ENCODE measurements at regions not wholly inside any gene's neighbourhood (a gene's known extent, or its start where the extent isn't known, plus 50 kb on each side); places are given as distances from the start of the nearest gene placed in this dataset.

DNA sequence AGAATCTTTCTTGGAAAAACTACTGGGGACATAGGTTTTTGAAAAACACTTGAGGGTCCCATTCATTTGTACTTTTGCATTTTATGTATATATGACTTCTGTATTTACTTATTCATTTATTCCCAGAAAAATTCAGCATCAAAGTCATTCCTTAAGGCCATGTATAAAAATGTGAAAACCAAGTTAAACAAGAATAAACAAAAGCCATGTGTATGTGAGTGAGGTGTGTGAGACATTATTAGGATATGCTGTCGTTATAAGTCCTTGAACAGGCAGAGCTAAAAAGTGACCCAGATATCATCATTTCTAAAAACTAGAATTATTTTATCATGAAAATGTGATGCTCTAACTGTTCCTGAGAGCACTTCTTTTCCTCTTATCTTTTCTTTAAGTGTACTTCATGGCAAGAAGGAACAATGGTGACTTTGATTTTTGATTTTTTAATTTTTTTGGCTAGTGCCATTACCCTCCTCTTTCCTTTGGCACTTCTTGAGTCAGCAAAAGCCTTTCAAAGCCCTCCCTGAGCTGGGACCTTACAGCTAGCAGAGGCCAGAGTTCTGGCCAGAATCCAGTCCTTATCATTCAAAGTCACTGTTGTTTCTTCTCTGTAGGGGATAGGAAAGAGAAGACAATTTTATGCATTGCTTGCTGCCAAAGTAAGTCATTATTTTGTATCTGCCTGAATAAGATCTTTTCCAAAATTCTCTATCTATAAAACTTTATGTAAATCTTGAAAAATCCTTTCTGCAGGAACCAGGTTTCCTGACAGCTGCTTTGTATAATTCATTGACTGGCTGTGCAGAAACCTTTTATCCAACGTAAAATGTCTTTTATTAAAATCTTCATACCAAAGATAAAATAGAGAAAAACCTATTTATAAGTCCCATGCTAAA, 419.7 kb upstream of the PRICKLE1 start:
- intact Hi-C loops (cut with micrococcal nuclease) = no loop called here
- no peak overlapping the region for H3K9ac ChIP-seq (ENCODE audit: insufficient read depth, low read length, poor library complexity, severe bottlenecking)
- no peak for DNase-seq
- H3K27me3 ChIP-seq (ENCODE audit: control insufficient read depth in 2 of 2, insufficient read depth in 2 of 2, low read length in 2 of 2) = no peaks in the 10 kb centered on the region
- H2AFZ ChIP-seq (ENCODE audit: insufficient read depth, low read depth, low read length, poor library complexity, severe bottlenecking) = no peak overlapping the region
- no peak overlapping the region for H3K27ac ChIP-seq (ENCODE audit: low read depth in 1 of 2, low read length in 2 of 2)
- peak overlapping the region in 1 of 7 donors; percentile 40 for H3K27ac Mint-ChIP-seq
- peaks cover 0 to 3% (median 1%) of the 10 kb centered on the region in 7 donors for H3K9me3 Mint-ChIP-seq
- no peak overlapping the region for H3K4me3 ChIP-seq (replicated peaks in 1 of 3; ENCODE audit: low read depth in 2 of 3, low read length in 3 of 3)
- H3K4me1 Mint-ChIP-seq = no peaks in the 10 kb centered on the region
- no CpG with 5 or more reads among the region's 2 CpGs for WGBS (ENCODE audit: insufficient coverage)
- no peaks in the 10 kb centered on the region for H3K36me3 ChIP-seq (replicated peaks in 1 of 2; ENCODE audit: control insufficient read depth in 1 of 2, insufficient read depth in 2 of 2, low read length in 2 of 2)
- H3K27me3 Mint-ChIP-seq (ENCODE audit: low read depth in 3 of 3) = peaks cover 0 to 2% (median 0%) of the 10 kb centered on the region in 3 donors
- no peaks in the 10 kb centered on the region for H3K79me2 ChIP-seq (ENCODE audit: insufficient read depth, low read length)
- no peaks in the 10 kb centered on the region for H3K4me1 ChIP-seq (ENCODE audit: control insufficient read depth in 1 of 2, insufficient read depth in 2 of 2, low read length in 2 of 2)
- no peaks in the 10 kb centered on the region for H3K36me3 Mint-ChIP-seq
- no peaks in the 10 kb centered on the region for H4K20me1 ChIP-seq (ENCODE audit: insufficient read depth, low read length)
- no peak overlapping the region for H3K4me3 Mint-ChIP-seq
- no peaks in the 10 kb centered on the region for H3K9me3 ChIP-seq (replicated peaks in 1 of 2; ENCODE audit: control insufficient read depth in 1 of 2, insufficient read depth in 1 of 2, low read length in 2 of 2)
- no peak overlapping the region for H3K4me2 ChIP-seq (replicated peaks; ENCODE audit: extremely low read depth, low read length, poor library complexity, severe bottlenecking)
- TF ChIP-seq, protein P1, sequence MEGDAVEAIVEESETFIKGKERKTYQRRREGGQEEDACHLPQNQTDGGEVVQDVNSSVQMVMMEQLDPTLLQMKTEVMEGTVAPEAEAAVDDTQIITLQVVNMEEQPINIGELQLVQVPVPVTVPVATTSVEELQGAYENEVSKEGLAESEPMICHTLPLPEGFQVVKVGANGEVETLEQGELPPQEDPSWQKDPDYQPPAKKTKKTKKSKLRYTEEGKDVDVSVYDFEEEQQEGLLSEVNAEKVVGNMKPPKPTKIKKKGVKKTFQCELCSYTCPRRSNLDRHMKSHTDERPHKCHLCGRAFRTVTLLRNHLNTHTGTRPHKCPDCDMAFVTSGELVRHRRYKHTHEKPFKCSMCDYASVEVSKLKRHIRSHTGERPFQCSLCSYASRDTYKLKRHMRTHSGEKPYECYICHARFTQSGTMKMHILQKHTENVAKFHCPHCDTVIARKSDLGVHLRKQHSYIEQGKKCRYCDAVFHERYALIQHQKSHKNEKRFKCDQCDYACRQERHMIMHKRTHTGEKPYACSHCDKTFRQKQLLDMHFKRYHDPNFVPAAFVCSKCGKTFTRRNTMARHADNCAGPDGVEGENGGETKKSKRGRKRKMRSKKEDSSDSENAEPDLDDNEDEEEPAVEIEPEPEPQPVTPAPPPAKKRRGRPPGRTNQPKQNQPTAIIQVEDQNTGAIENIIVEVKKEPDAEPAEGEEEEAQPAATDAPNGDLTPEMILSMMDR (IDR thresholded peaks at IDR 0.05) = no peak

DNA sequence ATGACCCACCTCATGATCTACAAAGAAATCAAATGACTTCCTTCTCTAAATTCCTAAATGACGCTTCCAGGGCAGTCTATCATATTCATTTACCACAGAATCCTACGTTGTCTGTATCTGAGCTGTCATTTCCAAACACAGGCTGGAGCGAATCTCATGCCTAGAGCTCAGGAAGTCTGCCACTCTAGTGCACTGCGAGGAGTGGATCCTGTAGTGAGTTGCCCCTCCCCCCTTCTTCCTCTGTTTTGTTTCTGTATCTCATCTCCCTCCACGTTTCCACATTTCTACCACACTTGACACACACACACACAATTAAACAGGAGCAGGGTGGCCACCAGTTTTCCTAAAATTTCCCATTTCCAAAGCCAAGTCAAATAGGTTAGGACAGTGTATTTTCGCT, 415.4 kb upstream of the PRICKLE1 start:
- Histone ChIP-seq H3K79me2 (ENCODE audit: insufficient read depth, low read length) (no peaks in the 10 kb centered on the region), H4K20me1 (ENCODE audit: insufficient read depth, low read length) (no peaks in the 10 kb centered on the region), H3K4me1 (ENCODE audit: control insufficient read depth in 1 of 2, insufficient read depth in 2 of 2, low read length in 2 of 2) (no peaks in the 10 kb centered on the region), H3K27me3 (ENCODE audit: control insufficient read depth in 2 of 2, insufficient read depth in 2 of 2, low read length in 2 of 2) (no peaks in the 10 kb centered on the region), H3K9ac (ENCODE audit: insufficient read depth, low read length, poor library complexity, severe bottlenecking) (no peak overlapping the region), H3K27ac (ENCODE audit: low read depth in 1 of 2, low read length in 2 of 2) (no peak overlapping the region), H2AFZ (ENCODE audit: insufficient read depth, low read depth, low read length, poor library complexity, severe bottlenecking) (no peak overlapping the region), H3K4me2 (replicated peaks; ENCODE audit: extremely low read depth, low read length, poor library complexity, severe bottlenecking) (no peak overlapping the region), H3K4me3 (replicated peaks in 1 of 3; ENCODE audit: low read depth in 2 of 3, low read length in 3 of 3) (no peak overlapping the region), H3K36me3 (replicated peaks in 1 of 2; ENCODE audit: control insufficient read depth in 1 of 2, insufficient read depth in 2 of 2, low read length in 2 of 2) (no peaks in the 10 kb centered on the region), H3K9me3 (replicated peaks in 1 of 2; ENCODE audit: control insufficient read depth in 1 of 2, insufficient read depth in 1 of 2, low read length in 2 of 2) (peaks cover 6 to 8% of the 10 kb centered on the region in 2 donors)
- peaks cover 0 to 4% (median 0%) of the 10 kb centered on the region in 3 donors for H3K27me3 Mint-ChIP-seq (ENCODE audit: low read depth in 3 of 3)
- intact Hi-C loops (cut with micrococcal nuclease) = no loop called here
- H3K9me3 Mint-ChIP-seq = peaks cover 2 to 6% (median 3%) of the 10 kb centered on the region in 7 donors
- H3K36me3 Mint-ChIP-seq = no peaks in the 10 kb centered on the region
- peak overlapping the region in 1 of 7 donors; percentile 16 for H3K27ac Mint-ChIP-seq
- no peaks in the 10 kb centered on the region for H3K4me1 Mint-ChIP-seq
- 8% methylated on average over 4 of the region's 6 CpGs for WGBS (ENCODE audit: insufficient coverage)
- no peak overlapping the region for H3K4me3 Mint-ChIP-seq
- TF ChIP-seq, protein P1 (IDR thresholded peaks at IDR 0.05) = no peak
- no peak for DNase-seq
